DOHH2 (cell line): ENCODE measurements at regions not wholly inside any gene's neighbourhood (a gene's known extent, or its start where the extent isn't known, plus 50 kb on each side); places are given as distances from the start of the nearest gene placed in this dataset.

Source experiments
- EZH2phosphoT487 ChIP-seq: fragments of 200-600 bp; sonication (generic); IDR thresholded peaks from 2 replicates; pipeline ENCODE4 v1.6.1; 2017; ENCODE audit warnings: borderline replicate concordance, mild to moderate bottlenecking, antibody characterized with exemption, low read length, moderate library complexity, mixed read lengths
- TF ChIP-seq, protein P1 (sequence below): fragments of 200-600 bp; sonication (generic); IDR thresholded peaks from one replicate; pipeline ENCODE4 v1.5.1; 2014; ENCODE audit warnings: antibody characterized with exemption, mild to moderate bottlenecking, low read depth, low read length; ENCODE audit not compliant: poor library complexity, severe bottlenecking

DNA sequence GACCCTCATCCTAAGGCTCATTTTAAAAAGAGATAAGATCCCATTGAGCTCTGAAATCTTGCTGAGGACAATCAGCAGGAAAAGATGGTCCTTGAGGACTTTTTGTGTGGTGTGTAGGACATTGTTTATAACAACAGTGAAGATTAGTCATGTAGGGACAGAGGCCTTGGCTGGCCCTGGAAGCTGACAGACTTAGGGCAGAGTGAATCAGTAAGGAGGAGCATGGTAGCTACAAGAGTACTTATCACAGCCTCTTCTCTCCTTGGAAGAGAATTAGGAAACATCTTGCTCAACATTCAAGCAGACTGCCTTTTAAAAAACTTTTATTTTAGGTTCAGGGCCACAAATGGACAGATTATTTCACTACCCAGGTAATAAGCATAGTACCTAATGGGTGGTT is 665.9 kb upstream of the SALL1 start:
- TF ChIP-seq, protein P1, sequence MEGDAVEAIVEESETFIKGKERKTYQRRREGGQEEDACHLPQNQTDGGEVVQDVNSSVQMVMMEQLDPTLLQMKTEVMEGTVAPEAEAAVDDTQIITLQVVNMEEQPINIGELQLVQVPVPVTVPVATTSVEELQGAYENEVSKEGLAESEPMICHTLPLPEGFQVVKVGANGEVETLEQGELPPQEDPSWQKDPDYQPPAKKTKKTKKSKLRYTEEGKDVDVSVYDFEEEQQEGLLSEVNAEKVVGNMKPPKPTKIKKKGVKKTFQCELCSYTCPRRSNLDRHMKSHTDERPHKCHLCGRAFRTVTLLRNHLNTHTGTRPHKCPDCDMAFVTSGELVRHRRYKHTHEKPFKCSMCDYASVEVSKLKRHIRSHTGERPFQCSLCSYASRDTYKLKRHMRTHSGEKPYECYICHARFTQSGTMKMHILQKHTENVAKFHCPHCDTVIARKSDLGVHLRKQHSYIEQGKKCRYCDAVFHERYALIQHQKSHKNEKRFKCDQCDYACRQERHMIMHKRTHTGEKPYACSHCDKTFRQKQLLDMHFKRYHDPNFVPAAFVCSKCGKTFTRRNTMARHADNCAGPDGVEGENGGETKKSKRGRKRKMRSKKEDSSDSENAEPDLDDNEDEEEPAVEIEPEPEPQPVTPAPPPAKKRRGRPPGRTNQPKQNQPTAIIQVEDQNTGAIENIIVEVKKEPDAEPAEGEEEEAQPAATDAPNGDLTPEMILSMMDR: no peak
- no peak for TF ChIP-seq EZH2phosphoT487
